ENCODE measurements at regions not wholly inside any gene's neighbourhood (a gene's known extent, or its start where the extent isn't known, plus 50 kb on each side); places are given as distances from the start of the nearest gene placed in this dataset.

DNA sequence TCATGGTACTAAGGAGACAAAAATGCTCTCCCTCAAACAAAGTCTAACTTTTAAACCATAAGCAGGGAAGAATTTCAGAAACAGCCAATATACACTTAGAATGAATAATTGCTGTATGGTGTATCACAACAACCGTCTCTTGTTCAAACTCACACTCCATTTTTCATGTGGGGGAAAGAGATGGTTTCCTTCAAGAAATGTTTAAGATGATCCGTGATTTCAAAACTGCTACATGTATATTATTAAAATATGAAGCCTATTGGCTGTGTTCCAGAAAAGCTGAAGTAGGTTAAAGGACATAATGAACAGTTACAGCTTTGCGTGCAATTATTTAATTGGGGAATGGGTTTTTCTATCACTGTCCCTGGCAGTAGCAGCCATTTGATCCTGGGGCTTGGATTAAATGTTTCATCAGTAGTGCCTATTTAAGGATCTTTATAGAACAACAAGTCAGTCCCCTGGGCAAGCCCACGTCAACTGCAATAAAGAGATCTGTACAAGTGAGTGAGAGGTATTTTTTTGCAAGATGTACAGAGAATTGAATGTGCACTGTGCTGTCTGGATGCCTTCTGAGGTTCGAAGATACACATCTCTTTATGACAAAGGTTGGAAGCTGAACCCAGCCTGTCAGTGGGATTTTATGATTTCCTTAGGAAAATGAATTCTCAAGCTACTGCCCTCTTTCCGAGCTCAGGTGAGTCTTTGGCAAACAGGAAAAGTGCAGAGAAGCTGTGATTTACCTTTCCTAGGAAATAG is 337.2 kb upstream of the RARB start:
- intact Hi-C loops (cut with micrococcal nuclease; ENCODE audit: unreplicated experiment): no loop called here
- Histone ChIP-seq H3K27me3 (replicated peaks in 1 of 2; ENCODE audit: control insufficient read depth in 2 of 2, insufficient read depth in 2 of 2, low read length in 1 of 2) (no peaks in the 10 kb centered on the region; a peak in 1 of 4 replicates), H3K4me3 (no peak overlapping the region), H2AFZ (ENCODE audit: control insufficient read depth, low read depth, low read length) (no peak overlapping the region), H3K9me3 (replicated peaks; ENCODE audit: control insufficient read depth, insufficient read depth, low read length) (no peaks in the 10 kb centered on the region), H3K36me3 (ENCODE audit: control insufficient read depth in 2 of 2, insufficient read depth in 2 of 2, low read length in 1 of 2) (no peaks in the 10 kb centered on the region), H3K4me1 (ENCODE audit: control insufficient read depth, insufficient read depth, low read length) (no peaks in the 10 kb centered on the region), H3K4me2 (ENCODE audit: control insufficient read depth, insufficient read depth) (no peak overlapping the region), H3K27ac (ENCODE audit: control insufficient read depth, insufficient read depth) (no peak overlapping the region), H3K9ac (ENCODE audit: control insufficient read depth, insufficient read depth, low read length) (no peak overlapping the region), H4K20me1 (ENCODE audit: control insufficient read depth, insufficient read depth) (no peaks in the 10 kb centered on the region), H3K79me2 (ENCODE audit: control insufficient read depth, insufficient read depth, low read length) (no peaks in the 10 kb centered on the region)
- no peak for FAIRE-seq
- ChIA-PET CTCF (no interaction called here), RAD21 (ENCODE audit: unreplicated experiment) (no interaction called here), POLR2A (no interaction called here), SMC1A (ENCODE audit: uncharacterized antibody, unreplicated experiment) (no interaction called here)
- no peak for TF ChIP-seq RUNX3 (IDR thresholded peaks at IDR 0.05; ENCODE audit: low read length)
- TF ChIP-seq RCOR1 (conservative IDR thresholded peaks at IDR 0.05; ENCODE audit: low read depth, low read length): no peak
- TF ChIP-seq ZNF384 (IDR thresholded peaks at IDR 0.05; ENCODE audit: borderline replicate concordance, low read depth, low read length): no peak
- in situ Hi-C loops (cut with MboI): no loop called here
- no peak for ATAC-seq
- no peak for DNase-seq (ENCODE audit: low read depth, low spot score)
- no TSS peak for BruUV-seq (replicated peaks)
- 23% methylated on average over 6 of the region's 6 CpGs for WGBS (ENCODE audit: insufficient coverage, insufficient replicate concordance, low lambda C conversion rate, missing lambda C conversion rate)

DNA sequence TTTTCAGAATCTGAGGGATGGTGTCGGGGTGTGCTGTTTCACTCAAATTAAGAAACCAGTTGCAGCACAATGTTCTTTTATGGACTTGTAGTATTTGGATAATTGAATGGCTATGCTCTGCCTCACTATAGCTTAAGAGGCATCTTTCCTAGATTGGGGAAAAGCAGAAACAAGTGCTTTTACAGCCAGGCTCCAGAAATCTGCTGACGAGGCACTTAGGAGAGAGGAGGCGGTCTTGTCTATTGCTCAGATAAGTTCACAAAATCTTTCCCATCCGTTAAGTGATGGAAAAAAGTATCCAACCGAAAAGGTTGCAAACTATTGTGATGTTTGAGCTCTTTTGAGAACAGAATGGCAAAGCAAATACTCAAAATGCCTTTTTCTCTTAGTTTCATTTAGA is 336.1 kb upstream of the RARB start:
- ATAC-seq: no peak
- Histone ChIP-seq H3K79me2 (ENCODE audit: control insufficient read depth, insufficient read depth, low read length) (no peaks in the 10 kb centered on the region), H3K9me3 (replicated peaks; ENCODE audit: control insufficient read depth, insufficient read depth, low read length) (no peaks in the 10 kb centered on the region), H4K20me1 (ENCODE audit: control insufficient read depth, insufficient read depth) (no peaks in the 10 kb centered on the region), H3K9ac (ENCODE audit: control insufficient read depth, insufficient read depth, low read length) (no peak overlapping the region), H2AFZ (ENCODE audit: control insufficient read depth, low read depth, low read length) (no peak overlapping the region), H3K27ac (ENCODE audit: control insufficient read depth, insufficient read depth) (no peak overlapping the region), H3K4me3 (no peak overlapping the region), H3K4me2 (ENCODE audit: control insufficient read depth, insufficient read depth) (no peak overlapping the region), H3K36me3 (ENCODE audit: control insufficient read depth in 2 of 2, insufficient read depth in 2 of 2, low read length in 1 of 2) (no peaks in the 10 kb centered on the region), H3K27me3 (replicated peaks in 1 of 2; ENCODE audit: control insufficient read depth in 2 of 2, insufficient read depth in 2 of 2, low read length in 1 of 2) (no peaks in the 10 kb centered on the region; a peak in 1 of 4 replicates), H3K4me1 (ENCODE audit: control insufficient read depth, insufficient read depth, low read length) (no peaks in the 10 kb centered on the region)
- ChIA-PET SMC1A (ENCODE audit: uncharacterized antibody, unreplicated experiment) (interaction anchor here (1.5 kb wide), 1 partner anchor 9 kb away, joined by 4 read pairs; no protein-coding TSS in a partner anchor), CTCF (no interaction called here), POLR2A (no interaction called here), RAD21 (ENCODE audit: unreplicated experiment) (no interaction called here)
- FAIRE-seq: no peak
- WGBS (ENCODE audit: insufficient coverage, insufficient replicate concordance, low lambda C conversion rate, missing lambda C conversion rate): 49% methylated on average over 5 of the region's 5 CpGs
- in situ Hi-C loops (cut with MboI): no loop called here
- BruUV-seq (replicated peaks): no TSS peak
- intact Hi-C loops (cut with micrococcal nuclease; ENCODE audit: unreplicated experiment): no loop called here
- no peak for DNase-seq (ENCODE audit: low read depth, low spot score)
- no peak for TF ChIP-seq USF1 (IDR thresholded peaks at IDR 0.05; ENCODE audit: borderline replicate concordance, extremely low read length, insufficient read depth, low read depth, low read length)
- TF ChIP-seq RB1 (IDR thresholded peaks at IDR 0.05; ENCODE audit: borderline replicate concordance): no peak
- TF ChIP-seq POLR2A (IDR thresholded peaks at IDR 0.05; ENCODE audit: low read depth, low read length): no peak
- no peak for TF ChIP-seq IKZF1 (conservative IDR thresholded peaks at IDR 0.05)
- TF ChIP-seq, protein P1, sequence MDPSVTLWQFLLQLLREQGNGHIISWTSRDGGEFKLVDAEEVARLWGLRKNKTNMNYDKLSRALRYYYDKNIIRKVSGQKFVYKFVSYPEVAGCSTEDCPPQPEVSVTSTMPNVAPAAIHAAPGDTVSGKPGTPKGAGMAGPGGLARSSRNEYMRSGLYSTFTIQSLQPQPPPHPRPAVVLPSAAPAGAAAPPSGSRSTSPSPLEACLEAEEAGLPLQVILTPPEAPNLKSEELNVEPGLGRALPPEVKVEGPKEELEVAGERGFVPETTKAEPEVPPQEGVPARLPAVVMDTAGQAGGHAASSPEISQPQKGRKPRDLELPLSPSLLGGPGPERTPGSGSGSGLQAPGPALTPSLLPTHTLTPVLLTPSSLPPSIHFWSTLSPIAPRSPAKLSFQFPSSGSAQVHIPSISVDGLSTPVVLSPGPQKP (IDR thresholded peaks at IDR 0.05; ENCODE audit: low read depth, low read length): no peak
- no peak for TF ChIP-seq TBL1XR1 (IDR thresholded peaks at IDR 0.05; ENCODE audit: low read depth, low read length)
- TF ChIP-seq STAT1 (conservative IDR thresholded peaks at IDR 0.05): no peak
- no peak for TF ChIP-seq RCOR1 (conservative IDR thresholded peaks at IDR 0.05; ENCODE audit: low read depth, low read length)
- TF ChIP-seq KDM1A (IDR thresholded peaks at IDR 0.05; ENCODE audit: borderline replicate concordance): no peak
- no peak for TF ChIP-seq NFXL1 (IDR thresholded peaks at IDR 0.05; ENCODE audit: borderline replicate concordance)
- TF ChIP-seq, protein P2, sequence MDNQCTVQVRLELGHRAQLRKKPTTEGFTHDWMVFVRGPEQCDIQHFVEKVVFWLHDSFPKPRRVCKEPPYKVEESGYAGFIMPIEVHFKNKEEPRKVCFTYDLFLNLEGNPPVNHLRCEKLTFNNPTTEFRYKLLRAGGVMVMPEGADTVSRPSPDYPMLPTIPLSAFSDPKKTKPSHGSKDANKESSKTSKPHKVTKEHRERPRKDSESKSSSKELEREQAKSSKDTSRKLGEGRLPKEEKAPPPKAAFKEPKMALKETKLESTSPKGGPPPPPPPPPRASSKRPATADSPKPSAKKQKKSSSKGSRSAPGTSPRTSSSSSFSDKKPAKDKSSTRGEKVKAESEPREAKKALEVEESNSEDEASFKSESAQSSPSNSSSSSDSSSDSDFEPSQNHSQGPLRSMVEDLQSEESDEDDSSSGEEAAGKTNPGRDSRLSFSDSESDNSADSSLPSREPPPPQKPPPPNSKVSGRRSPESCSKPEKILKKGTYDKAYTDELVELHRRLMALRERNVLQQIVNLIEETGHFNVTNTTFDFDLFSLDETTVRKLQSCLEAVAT (IDR thresholded peaks at IDR 0.05): no peak
- no peak for TF ChIP-seq EP300 (IDR thresholded peaks at IDR 0.05; ENCODE audit: borderline replicate concordance in 1 of 2, control insufficient read depth in 1 of 2, low read depth in 2 of 2, low read length in 2 of 2)
- no peak for TF ChIP-seq ZNF384 (IDR thresholded peaks at IDR 0.05; ENCODE audit: borderline replicate concordance, low read depth, low read length)
- no peak for TF ChIP-seq FOXK2 (IDR thresholded peaks at IDR 0.05)

All from GM12878 (cell line).